ENCODE measurements at regions not wholly inside any gene's neighbourhood (a gene's known extent, or its start where the extent isn't known, plus 50 kb on each side); places are given as distances from the start of the nearest gene placed in this dataset.
"Not testable (repeated sequence)": the region's sequence is repeated elsewhere in the genome, so short reads cannot be mapped to it uniquely, and the experiment has no call there.

- no peaks in the 10 kb centered on the region for H3K4me1 ChIP-seq (ENCODE audit: control insufficient read depth, insufficient read depth, low read length)
- no peaks in the 10 kb centered on the region for H3K9me3 ChIP-seq (ENCODE audit: control insufficient read depth, insufficient read depth, low read length)
- H3K4me3 ChIP-seq (ENCODE audit: low read depth, low read length), result no peak overlapping the region
- H3K27me3 ChIP-seq (ENCODE audit: control insufficient read depth, insufficient read depth, low read length), result no peaks in the 10 kb centered on the region
- H3K9ac ChIP-seq (ENCODE audit: low read depth, low read length), result no peak overlapping the region
- H3K36me3 ChIP-seq (ENCODE audit: control insufficient read depth, insufficient read depth, low read length), result no peaks in the 10 kb centered on the region
Measured at GRCh38 chr11:127993788-127994187, 593.6 kb downstream of the ETS1 start.

GRCh38 chr11:127993281-127993680, 594.1 kb downstream of the ETS1 start:
- no peak overlapping the region for H3K9ac ChIP-seq (ENCODE audit: low read depth, low read length)
- H3K4me3 ChIP-seq (ENCODE audit: low read depth, low read length), result no peak overlapping the region
- no peaks in the 10 kb centered on the region for H3K27me3 ChIP-seq (ENCODE audit: control insufficient read depth, insufficient read depth, low read length)
- H3K9me3 ChIP-seq (ENCODE audit: control insufficient read depth, insufficient read depth, low read length), result no peaks in the 10 kb centered on the region
- no peaks in the 10 kb centered on the region for H3K36me3 ChIP-seq (ENCODE audit: control insufficient read depth, insufficient read depth, low read length)
- no peaks in the 10 kb centered on the region for H3K4me1 ChIP-seq (ENCODE audit: control insufficient read depth, insufficient read depth, low read length)

GRCh38 chr11:127986073-127986472, 601.3 kb downstream of the ETS1 start:
- no peaks in the 10 kb centered on the region for H3K36me3 ChIP-seq (ENCODE audit: control insufficient read depth, insufficient read depth, low read length)
- H3K4me1 ChIP-seq (ENCODE audit: control insufficient read depth, insufficient read depth, low read length), result no peaks in the 10 kb centered on the region
- H3K27me3 ChIP-seq (ENCODE audit: control insufficient read depth, insufficient read depth, low read length), result no peaks in the 10 kb centered on the region
- H3K9me3 ChIP-seq (ENCODE audit: control insufficient read depth, insufficient read depth, low read length), result no peaks in the 10 kb centered on the region
- no peak overlapping the region for H3K4me3 ChIP-seq (ENCODE audit: low read depth, low read length)
- H3K9ac ChIP-seq (ENCODE audit: low read depth, low read length), result no peak overlapping the region

GRCh38 chr11:127972816-127973215, 614.5 kb downstream of the ETS1 start:
- Histone ChIP-seq H3K4me1 (ENCODE audit: control insufficient read depth, insufficient read depth, low read length) (no peaks in the 10 kb centered on the region), H3K9me3 (ENCODE audit: control insufficient read depth, insufficient read depth, low read length) (no peaks in the 10 kb centered on the region), H3K27me3 (ENCODE audit: control insufficient read depth, insufficient read depth, low read length) (no peaks in the 10 kb centered on the region), H3K9ac (ENCODE audit: low read depth, low read length) (no peak overlapping the region), H3K36me3 (ENCODE audit: control insufficient read depth, insufficient read depth, low read length) (no peaks in the 10 kb centered on the region), H3K4me3 (ENCODE audit: low read depth, low read length) (no peak overlapping the region)

GRCh38 chr11:127971448-127971847, 615.9 kb downstream of the ETS1 start:
- H3K4me3 ChIP-seq (ENCODE audit: low read depth, low read length), result no peak overlapping the region
- H3K27me3 ChIP-seq (ENCODE audit: control insufficient read depth, insufficient read depth, low read length), result no peaks in the 10 kb centered on the region
- no peaks in the 10 kb centered on the region for H3K36me3 ChIP-seq (ENCODE audit: control insufficient read depth, insufficient read depth, low read length)
- no peaks in the 10 kb centered on the region for H3K9me3 ChIP-seq (ENCODE audit: control insufficient read depth, insufficient read depth, low read length)
- no peak overlapping the region for H3K9ac ChIP-seq (ENCODE audit: low read depth, low read length)
- H3K4me1 ChIP-seq (ENCODE audit: control insufficient read depth, insufficient read depth, low read length), result no peaks in the 10 kb centered on the region

- Histone ChIP-seq H3K9ac (ENCODE audit: low read depth, low read length) (no peak overlapping the region), H3K4me3 (ENCODE audit: low read depth, low read length) (no peak overlapping the region), H3K36me3 (ENCODE audit: control insufficient read depth, insufficient read depth, low read length) (no peaks in the 10 kb centered on the region), H3K4me1 (ENCODE audit: control insufficient read depth, insufficient read depth, low read length) (no peaks in the 10 kb centered on the region), H3K27me3 (ENCODE audit: control insufficient read depth, insufficient read depth, low read length) (no peaks in the 10 kb centered on the region), H3K9me3 (ENCODE audit: control insufficient read depth, insufficient read depth, low read length) (no peaks in the 10 kb centered on the region)
Measured at GRCh38 chr11:127966821-127967220, 620.5 kb downstream of the ETS1 start.

- Histone ChIP-seq H3K27me3 (ENCODE audit: control insufficient read depth, insufficient read depth, low read length) (no peaks in the 10 kb centered on the region), H3K4me1 (ENCODE audit: control insufficient read depth, insufficient read depth, low read length) (no peaks in the 10 kb centered on the region), H3K9ac (ENCODE audit: low read depth, low read length) (no peak overlapping the region), H3K4me3 (ENCODE audit: low read depth, low read length) (no peak overlapping the region), H3K36me3 (ENCODE audit: control insufficient read depth, insufficient read depth, low read length) (no peaks in the 10 kb centered on the region), H3K9me3 (ENCODE audit: control insufficient read depth, insufficient read depth, low read length) (no peaks in the 10 kb centered on the region)
Measured at GRCh38 chr11:127965939-127966668, 621.3 kb downstream of the ETS1 start.

- H3K4me3 ChIP-seq (ENCODE audit: low read depth, low read length), result no peak overlapping the region
- no peaks in the 10 kb centered on the region for H3K36me3 ChIP-seq (ENCODE audit: control insufficient read depth, insufficient read depth, low read length)
- H3K9ac ChIP-seq (ENCODE audit: low read depth, low read length), result no peak overlapping the region
- H3K4me1 ChIP-seq (ENCODE audit: control insufficient read depth, insufficient read depth, low read length), result no peaks in the 10 kb centered on the region
- no peaks in the 10 kb centered on the region for H3K27me3 ChIP-seq (ENCODE audit: control insufficient read depth, insufficient read depth, low read length)
- no peaks in the 10 kb centered on the region for H3K9me3 ChIP-seq (ENCODE audit: control insufficient read depth, insufficient read depth, low read length)
Measured at GRCh38 chr11:127962416-127962815, 624.9 kb downstream of the ETS1 start.

- H3K4me3 ChIP-seq (ENCODE audit: low read depth, low read length), result no peak overlapping the region
- no peak overlapping the region for H3K9ac ChIP-seq (ENCODE audit: low read depth, low read length)
- no peaks in the 10 kb centered on the region for H3K4me1 ChIP-seq (ENCODE audit: control insufficient read depth, insufficient read depth, low read length)
- no peaks in the 10 kb centered on the region for H3K36me3 ChIP-seq (ENCODE audit: control insufficient read depth, insufficient read depth, low read length)
- no peaks in the 10 kb centered on the region for H3K9me3 ChIP-seq (ENCODE audit: control insufficient read depth, insufficient read depth, low read length)
- no peaks in the 10 kb centered on the region for H3K27me3 ChIP-seq (ENCODE audit: control insufficient read depth, insufficient read depth, low read length)
Measured at GRCh38 chr11:127950162-127950561, 637.2 kb downstream of the ETS1 start.

GRCh38 chr11:127943763-127944162, 643.6 kb downstream of the ETS1 start:
- no peaks in the 10 kb centered on the region for H3K27me3 ChIP-seq (ENCODE audit: control insufficient read depth, insufficient read depth, low read length)
- H3K4me3 ChIP-seq (ENCODE audit: low read depth, low read length), result no peak overlapping the region
- no peak overlapping the region for H3K9ac ChIP-seq (ENCODE audit: low read depth, low read length)
- no peaks in the 10 kb centered on the region for H3K4me1 ChIP-seq (ENCODE audit: control insufficient read depth, insufficient read depth, low read length)
- H3K9me3 ChIP-seq (ENCODE audit: control insufficient read depth, insufficient read depth, low read length), result no peaks in the 10 kb centered on the region
- H3K36me3 ChIP-seq (ENCODE audit: control insufficient read depth, insufficient read depth, low read length), result no peaks in the 10 kb centered on the region

GRCh38 chr11:127943152-127943551, 644.2 kb downstream of the ETS1 start:
- Histone ChIP-seq H3K36me3 (ENCODE audit: control insufficient read depth, insufficient read depth, low read length) (no peaks in the 10 kb centered on the region), H3K27me3 (ENCODE audit: control insufficient read depth, insufficient read depth, low read length) (no peaks in the 10 kb centered on the region)

GRCh38 chr11:127941554-127941953, 645.8 kb downstream of the ETS1 start:
- H3K4me3 ChIP-seq (ENCODE audit: low read depth, low read length); H3K9me3 ChIP-seq (ENCODE audit: control insufficient read depth, insufficient read depth, low read length); H3K9ac ChIP-seq (ENCODE audit: low read depth, low read length); H3K27me3 ChIP-seq (ENCODE audit: control insufficient read depth, insufficient read depth, low read length); H3K36me3 ChIP-seq (ENCODE audit: control insufficient read depth, insufficient read depth, low read length); H3K4me1 ChIP-seq (ENCODE audit: control insufficient read depth, insufficient read depth, low read length): not testable (repeated sequence)

More at GRCh38 chr11:127943152-127943551, 644.2 kb downstream of the ETS1 start:
- Histone ChIP-seq H3K4me1 (ENCODE audit: control insufficient read depth, insufficient read depth, low read length) (no peaks in the 10 kb centered on the region), H3K9ac (ENCODE audit: low read depth, low read length) (no peak overlapping the region), H3K9me3 (ENCODE audit: control insufficient read depth, insufficient read depth, low read length) (no peaks in the 10 kb centered on the region), H3K4me3 (ENCODE audit: low read depth, low read length) (no peak overlapping the region)

All from iPS-15b (cell line).